HepG2 (cell line): ENCODE measurements at regions not wholly inside any gene's neighbourhood (a gene's known extent, or its start where the extent isn't known, plus 50 kb on each side); places are given as distances from the start of the nearest gene placed in this dataset.

Source experiments
- ATAC-seq: fragments of 200-7000 bp; cut with Tn5 transposase; 3 replicates; pipeline ENCODE4 v1.9.1; 2020; ENCODE audit warnings: mild to moderate bottlenecking, moderate library complexity
- BruUV-seq: library from RNA; stranded (reverse); fragments of 400-500 nt; replicated peaks from 2 replicates; lab custom pipeline; 2021; lab: Mats Ljungman, UMichigan
- CTCF ChIA-PET: fragments of 300-600 bp; formaldehyde crosslinking; extraction: SDS; loops from one replicate; lab custom pipeline; 2021; ENCODE audit warnings: low total read pairs, inconsistent platforms, low intra/inter-chr PET ratio; lab: Yijun Ruan, JAX
- POLR2A ChIA-PET: fragments of 350-600 bp; sonication (Branson Sonifier 250); formaldehyde crosslinking; loops from one replicate; lab custom pipeline; 2020; ENCODE audit warnings: antibody characterized with exemption, inconsistent platforms; lab: Yijun Ruan, JAX
- DNase-seq: peaks from one replicate; pipeline ENCODE4 v3.0.0-alpha.2; 2015; ENCODE audit warnings: low spot score
- FAIRE-seq: peaks from 3 replicates; lab custom pipeline; 2011; peaks lifted over from hg19 to GRCh38; lab: Jason Lieb, UNC
- H2AFZ ChIP-seq: one replicate; pipeline ENCODE4 v1.6.1; 2011; ENCODE audit warnings: low read length, inconsistent platforms
- H3K27ac ChIP-seq: fragments of 300-600 bp; 3 replicates; pipeline ENCODE4 v1.8.0; 2011; ENCODE audit warnings: mixed run types, mild to moderate bottlenecking, mixed read lengths, low read length, inconsistent platforms; ENCODE audit not compliant: insufficient read depth; ENCODE audit errors: extremely low read length
- H3K27me3 ChIP-seq, 2 experiments: fragments of 200-600 bp in 1 of 2; 2 replicates in 1 of 2; 3 replicates in 1 of 2; pipeline versions ENCODE4 v1.6.0 to v1.8.0; 2011; ENCODE audit warnings: low read length in 2 of 2, mild to moderate bottlenecking in 2 of 2, moderate library complexity in 2 of 2, inconsistent platforms in 1 of 2; ENCODE audit not compliant: insufficient read depth in 2 of 2, control insufficient read depth in 1 of 2
- H3K36me3 ChIP-seq, 2 experiments: fragments of 200-600 bp in 1 of 2; replicated peaks in 1 of 2; 2 replicates in 1 of 2; 3 replicates in 1 of 2; pipeline versions ENCODE4 v1.5.1 to v1.8.0; 2011; ENCODE audit warnings: low read length in 2 of 2, inconsistent platforms in 1 of 2; ENCODE audit not compliant: insufficient read depth in 2 of 2, control insufficient read depth in 1 of 2
- H3K4me1 ChIP-seq: 2 replicates; pipeline ENCODE4 v1.5.1; 2012; ENCODE audit warnings: low read length, inconsistent platforms; ENCODE audit not compliant: insufficient read depth
- H3K4me2 ChIP-seq: 2 replicates; pipeline ENCODE4 v1.6.0; 2011; ENCODE audit warnings: low read depth, low read length, inconsistent platforms
- H3K4me3 ChIP-seq, 3 experiments: fragments of 200-600 bp in 1 of 3; sonication (generic), shearing (Covaris generic) in 1 of 3; replicated peaks in 1 of 3; 2 replicates each; pipeline ENCODE4 v1.5.1; 2011 to 2016; ENCODE audit warnings: low read length in 3 of 3, inconsistent platforms in 2 of 3, low read depth in 2 of 3, mild to moderate bottlenecking in 2 of 3, control low read depth in 1 of 3, mixed read lengths in 1 of 3; ENCODE audit not compliant: insufficient read depth in 1 of 3
- H3K79me2 ChIP-seq: one replicate; pipeline ENCODE4 v1.6.1; 2011; ENCODE audit warnings: low read length, inconsistent platforms; ENCODE audit not compliant: insufficient read depth
- H3K9ac ChIP-seq: 2 replicates; pipeline ENCODE4 v1.6.0; 2011; ENCODE audit warnings: mild to moderate bottlenecking, low read depth, low read length, inconsistent platforms; ENCODE audit not compliant: insufficient read depth
- H3K9me3 ChIP-seq: 2 replicates; pipeline ENCODE4 v1.5.1; 2012; ENCODE audit warnings: mild to moderate bottlenecking, low read length
- H4K20me1 ChIP-seq: 2 replicates; pipeline ENCODE4 v1.6.0; 2011; ENCODE audit warnings: inconsistent platforms, mild to moderate bottlenecking, low read length, moderate library complexity; ENCODE audit not compliant: insufficient read depth
- HNF4A ChIP-seq: sonication (generic); formaldehyde crosslinking; IDR thresholded peaks from 2 replicates; pipeline ENCODE4 v1.4.0; 2020; ENCODE audit warnings: missing genetic modification reagents
- HNF4G ChIP-seq, 2 experiments: sonication (generic) in 1 of 2; formaldehyde crosslinking in 1 of 2; IDR thresholded peaks; 2 replicates each; pipeline versions ENCODE4 v1.4.0 to v1.6.1; 2011 to 2020; ENCODE audit warnings: borderline replicate concordance in 2 of 2, low read depth in 2 of 2, mild to moderate bottlenecking in 2 of 2, low read length in 1 of 2, missing genetic modification reagents in 1 of 2, moderate library complexity in 1 of 2
- NFE2 ChIP-seq: sonication (generic); formaldehyde crosslinking; IDR thresholded peaks from 2 replicates; pipeline ENCODE4 v1.4.0; 2020; ENCODE audit warnings: missing genetic modification reagents
- NFIC ChIP-seq: IDR thresholded peaks from 2 replicates; pipeline ENCODE4 v1.6.1; 2012; ENCODE audit warnings: mild to moderate bottlenecking, low read length, inconsistent platforms
- RELA ChIP-seq: sonication (generic); formaldehyde crosslinking; IDR thresholded peaks from 2 replicates; pipeline ENCODE4 v1.4.0; 2020; ENCODE audit warnings: missing genetic modification reagents
- XRCC5 ChIP-seq: fragments of 200-400 bp; formaldehyde crosslinking; optimal IDR thresholded peaks from 2 replicates; pipeline ENCODE3; 2017; ENCODE audit warnings: mild to moderate bottlenecking, low read length
- ZNF292 ChIP-seq: sonication (generic); formaldehyde crosslinking; IDR thresholded peaks from 2 replicates; pipeline ENCODE4 v1.8.1; 2022; ENCODE audit warnings: mild to moderate bottlenecking, low read depth, missing genetic modification reagents, borderline replicate concordance
- WGBS: methylation state at CpG from one replicate; pipeline ENCODE4 v1.1.6; 2017; ENCODE audit warnings: low lambda C conversion rate; 5-methylcytosine and 5-hydroxymethylcytosine counted together
- in situ Hi-C: cut with HindIII; loops from 2 replicates; pipeline ENCODE4 v1.10.0; 2017; ENCODE audit warnings: low pct_unique_long_range_greater_than_20kb; ENCODE audit not compliant: extremely low pct_ligation_motif_present
- intact Hi-C: fragments of 100-400 bp; cut with micrococcal nuclease; formaldehyde crosslinking; loops from one replicate; pipeline ENCODE4 v1.10.0; 2022; ENCODE audit not compliant: unreplicated experiment
- TF ChIP-seq, protein P1 (sequence below): IDR thresholded peaks from 2 replicates; pipeline ENCODE4 v1.6.1; 2016; ENCODE audit warnings: missing compliant biosample characterization, missing genetic modification reagents, borderline replicate concordance

DNA sequence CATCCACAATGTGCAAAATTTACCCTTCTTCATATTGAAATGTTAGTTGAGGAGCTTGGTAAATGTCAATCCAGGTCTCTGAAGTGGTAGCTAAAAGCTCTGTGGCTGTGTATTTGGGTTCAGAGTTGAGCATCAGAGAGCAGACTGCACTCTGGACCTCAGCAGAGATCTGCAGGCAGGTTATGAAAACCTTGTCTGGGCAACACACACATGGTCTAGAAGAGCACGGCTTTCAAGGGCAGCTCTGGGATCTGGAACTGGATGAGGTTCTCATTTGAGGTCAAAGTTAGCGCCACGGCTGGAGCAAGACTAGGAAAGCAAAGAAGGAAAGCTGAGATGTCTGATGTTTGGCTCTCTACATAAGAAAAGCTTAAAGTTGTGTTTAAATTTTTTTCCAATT, 243.0 kb downstream of the SH3BP4 start:
- peak; percentile 87 for ATAC-seq
- Histone ChIP-seq H3K4me1 (peaks cover 9% of the 10 kb centered on the region; the same call in 1 of the 2 replicates), H3K27ac (no peak overlapping the region), H3K27me3 (peaks cover 2 to 18% of the 10 kb centered on the region in 2 experiments; a peak in 4 of 5 replicates), H3K36me3 (no peaks in the 10 kb centered on the region), H3K9me3 (no peaks in the 10 kb centered on the region), H3K79me2 (no peaks in the 10 kb centered on the region), H4K20me1 (no peaks in the 10 kb centered on the region), H3K4me3 (no peak overlapping the region), H3K9ac (no peak overlapping the region), H2AFZ (no peak overlapping the region), H3K4me2 (no peak overlapping the region)
- ChIA-PET CTCF (no interaction called here), POLR2A (no interaction called here)
- intact Hi-C loops (no loop called here), in situ Hi-C loops (no loop called here)
- 9% methylated on average over 3 of the region's 3 CpGs for WGBS
- no peak for DNase-seq
- TF ChIP-seq, protein P1, sequence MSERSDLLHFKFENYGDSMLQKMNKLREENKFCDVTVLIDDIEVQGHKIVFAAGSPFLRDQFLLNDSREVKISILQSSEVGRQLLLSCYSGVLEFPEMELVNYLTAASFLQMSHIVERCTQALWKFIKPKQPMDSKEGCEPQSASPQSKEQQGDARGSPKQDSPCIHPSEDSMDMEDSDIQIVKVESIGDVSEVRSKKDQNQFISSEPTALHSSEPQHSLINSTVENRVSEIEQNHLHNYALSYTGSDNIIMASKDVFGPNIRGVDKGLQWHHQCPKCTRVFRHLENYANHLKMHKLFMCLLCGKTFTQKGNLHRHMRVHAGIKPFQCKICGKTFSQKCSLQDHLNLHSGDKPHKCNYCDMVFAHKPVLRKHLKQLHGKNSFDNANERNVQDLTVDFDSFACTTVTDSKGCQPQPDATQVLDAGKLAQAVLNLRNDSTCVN = peak; percentile 70; the same call in 1 of the 2 replicates
- TF ChIP-seq HNF4G (IDR thresholded peaks at IDR 0.05; ENCODE audit: borderline replicate concordance, low read depth, low read length) = 0 out of 2 replicates have a peak, but pooled peaks have one; percentile 22
- no peak for TF ChIP-seq HNF4G (CRISPR knock-in tag; IDR thresholded peaks at IDR 0.05; ENCODE audit: borderline replicate concordance, low read depth)
- TF ChIP-seq XRCC5 = no peak
- TF ChIP-seq NFIC = no peak
- TF ChIP-seq ZNF292 (CRISPR knock-in tag) = peak; percentile 37; the same call in 1 of the 2 replicates
- TF ChIP-seq HNF4A (CRISPR knock-in tag) = peak; percentile 70
- TF ChIP-seq RELA (CRISPR knock-in tag) = no peak
- no peak for TF ChIP-seq NFE2 (CRISPR knock-in tag)
- no TSS peak for BruUV-seq
- peak; percentile 63 for FAIRE-seq
